AG09319 (cell line): ENCODE measurements at regions not wholly inside any gene's neighbourhood (a gene's known extent, or its start where the extent isn't known, plus 50 kb on each side); places are given as distances from the start of the nearest gene placed in this dataset.
"Not testable (repeated sequence)": the region's sequence is repeated elsewhere in the genome, so short reads cannot be mapped to it uniquely, and the experiment has no call there.

ENCODE experiments used
- DNase-seq: peaks from one replicate; pipeline ENCODE4 v3.0.0-alpha.2; 2010; ENCODE audit warnings: low read depth; ENCODE audit errors: extremely low read depth
- CTCF ChIP-seq: IDR thresholded peaks from 2 replicates; pipeline ENCODE4 v1.5.1; 2011; ENCODE audit warnings: low read depth, mild to moderate bottlenecking, inconsistent platforms, low read length, moderate library complexity

DNA sequence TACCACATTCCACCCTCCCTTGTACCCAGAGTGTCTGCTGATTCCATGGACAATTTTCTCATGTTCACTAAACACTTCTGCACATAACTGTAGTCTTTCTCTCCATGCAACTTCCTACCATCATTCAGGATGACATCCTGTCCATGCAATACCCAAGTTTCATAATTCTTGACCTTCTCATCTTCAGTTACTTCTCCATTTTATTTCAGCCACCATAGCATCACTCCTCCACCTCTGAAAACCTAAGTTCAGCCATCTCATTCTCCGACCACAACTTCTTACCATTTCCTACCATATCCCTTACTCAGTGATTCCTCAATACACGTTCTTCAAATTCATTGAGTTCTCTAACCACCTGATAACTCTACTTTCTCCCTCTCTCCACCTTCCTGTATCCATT is 216.5 kb upstream of the TENT5A start:
- no peak for TF ChIP-seq CTCF
- DNase-seq, result no peak

GRCh38 chr6:81966968-81967367 is 214.5 kb upstream of the TENT5A start:
- no peak for TF ChIP-seq CTCF
- DNase-seq, result no peak

DNA sequence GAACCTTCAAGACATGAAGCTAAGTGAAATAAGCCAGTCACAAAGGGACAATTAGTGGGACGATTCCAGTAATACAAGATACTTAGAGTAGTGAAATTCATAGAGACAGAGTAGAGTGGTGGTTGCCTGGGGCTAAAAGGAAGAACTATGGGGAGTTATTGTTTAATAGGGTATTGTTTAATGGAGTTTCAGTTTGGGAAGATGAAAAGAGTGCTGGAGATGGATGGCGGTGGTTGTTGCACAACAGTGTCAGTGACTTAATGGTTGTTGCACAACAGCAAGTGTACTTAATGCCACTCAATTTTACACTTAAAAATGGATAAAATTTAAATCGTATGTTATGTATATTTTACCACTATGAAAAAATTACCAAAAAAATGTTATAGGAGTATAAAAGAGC is 209.7 kb upstream of the TENT5A start:
- no peak for TF ChIP-seq CTCF
- no peak for DNase-seq

DNA sequence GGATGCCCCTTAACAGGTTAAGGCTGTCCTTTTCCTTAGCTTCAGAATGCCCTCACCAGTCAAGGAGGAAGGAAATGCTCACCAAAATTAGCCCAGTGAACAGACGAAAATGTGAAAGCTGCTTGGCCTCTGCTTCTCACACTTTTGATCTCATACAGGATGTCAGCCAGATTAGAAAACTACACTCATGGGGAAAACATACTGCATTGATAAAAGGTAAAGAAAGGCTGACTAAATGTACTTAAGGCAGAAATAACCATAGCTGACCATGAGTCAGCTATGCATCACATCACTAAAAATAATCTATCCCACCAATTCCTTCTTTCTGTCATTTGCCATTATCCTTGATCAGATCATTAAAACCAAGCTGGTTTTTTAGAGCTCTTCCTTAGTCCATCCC is 198.4 kb upstream of the TENT5A start:
- no peak for DNase-seq
- TF ChIP-seq CTCF, result no peak

DNA sequence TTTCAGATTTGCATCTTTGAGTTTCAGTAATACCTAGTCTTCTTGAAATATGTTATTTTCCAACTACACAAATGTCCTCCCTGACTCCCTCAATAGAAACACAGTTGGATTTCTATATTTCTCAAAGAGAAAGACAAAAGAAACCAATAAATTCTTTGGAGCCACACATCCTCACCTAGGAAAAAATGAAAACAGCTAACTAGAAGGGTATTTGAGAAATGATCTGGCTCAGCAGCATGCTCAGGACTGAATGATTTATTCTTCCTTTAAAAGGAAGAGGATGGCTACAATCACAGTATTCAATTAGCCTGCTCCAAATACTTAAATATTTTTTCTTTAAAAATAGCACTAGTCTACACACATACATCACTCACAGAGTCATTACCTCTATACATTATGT is 196.4 kb upstream of the TENT5A start:
- no peak for DNase-seq
- TF ChIP-seq CTCF, result no peak

GRCh38 chr6:81948196-81948595 is 195.7 kb upstream of the TENT5A start:
- DNase-seq, result not testable (repeated sequence)

- TF ChIP-seq CTCF, result no peak
- no peak for DNase-seq
Measured at GRCh38 chr6:81944661-81945060, 192.2 kb upstream of the TENT5A start.

GRCh38 chr6:81942842-81943241 is 190.4 kb upstream of the TENT5A start:
- not testable (repeated sequence) for DNase-seq

DNA sequence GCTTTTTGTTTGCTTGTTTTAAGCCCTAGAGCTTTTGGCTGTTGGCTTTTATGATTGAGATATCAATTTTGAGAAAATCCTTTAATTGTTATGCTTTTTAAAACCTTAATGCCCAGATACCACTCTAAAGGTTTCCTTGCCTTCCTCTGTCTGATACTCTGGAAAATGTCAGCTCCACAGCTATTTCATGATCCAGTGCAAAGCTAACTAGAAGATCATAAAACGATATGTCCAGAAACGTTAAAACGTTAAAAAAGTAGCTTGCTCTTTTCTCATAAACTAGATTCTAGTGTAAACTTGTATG is 189.5 kb upstream of the TENT5A start:
- TF ChIP-seq CTCF, result no peak
- no peak for DNase-seq
